B cell (primary cell): ENCODE measurements at regions not wholly inside any gene's neighbourhood (a gene's known extent, or its start where the extent isn't known, plus 50 kb on each side); places are given as distances from the start of the nearest gene placed in this dataset.

Experiments used
- ATAC-seq: fragments of 200-7000 bp; cut with Tn5 transposase; one replicate; pipeline ENCODE4 v1.10.0; 2021; ENCODE audit warnings: low read depth, mild to moderate bottlenecking, moderate number of reproducible peaks, moderate library complexity
- CTCF ChIA-PET: fragments of 350-600 bp; sonication (Branson Sonifier 250); formaldehyde crosslinking; loops from one replicate; lab custom pipeline; 2021; ENCODE audit warnings: antibody characterized with exemption, inconsistent platforms; lab: Charles Lee
- POLR2A ChIA-PET: fragments of 350-600 bp; sonication (Branson Sonifier 250); formaldehyde crosslinking; loops from one replicate; lab custom pipeline; 2021; ENCODE audit warnings: antibody characterized with exemption; lab: Charles Lee
- DNase-seq: peaks from one replicate; pipeline ENCODE4 v3.0.0; 2013
- H2AFZ ChIP-seq: 2 replicates; pipeline ENCODE4 v1.6.1; 2012; ENCODE audit warnings: mild to moderate bottlenecking, low read depth, low read length; ENCODE audit not compliant: insufficient read depth, poor library complexity, severe bottlenecking
- H3K27ac ChIP-seq, 2 donors: 1 replicate in 1 of 2; 2 replicates in 1 of 2; pipeline ENCODE4 v1.5.1; 2012 to 2013; ENCODE audit warnings: low read length in 2 of 2, mild to moderate bottlenecking in 2 of 2, moderate library complexity in 1 of 2
- H3K27me3 ChIP-seq, 4 experiments: fragments of 200-600 bp in 1 of 4; sonication (generic) in 1 of 4; replicated peaks in 1 of 4; 1 replicate in 2 of 4; 2 replicates in 2 of 4; pipeline versions ENCODE4 v1.6.1 to v1.7.0; 2013 to 2016; ENCODE audit warnings: low read length in 3 of 4, mild to moderate bottlenecking in 2 of 4, mixed read lengths in 1 of 4, moderate library complexity in 1 of 4; ENCODE audit not compliant: insufficient read depth in 4 of 4, control insufficient read depth in 3 of 4; ENCODE audit errors: control extremely low read depth in 1 of 4
- H3K36me3 ChIP-seq, 2 experiments: replicated peaks in 1 of 2; 1 replicate in 1 of 2; 2 replicates in 1 of 2; pipeline versions ENCODE4 v1.6.1 to v1.7.1; 2013; ENCODE audit warnings: low read length in 1 of 2; ENCODE audit not compliant: insufficient read depth in 2 of 2, control insufficient read depth in 1 of 2; ENCODE audit errors: control extremely low read depth in 1 of 2, extremely low read depth in 1 of 2
- H3K4me1 ChIP-seq, 2 donors: fragments of 200-600 bp in 1 of 2; sonication (generic) in 1 of 2; 1 replicate in 1 of 2; 2 replicates in 1 of 2; pipeline versions ENCODE4 v1.5.1 to v1.6.1; 2013 to 2017; ENCODE audit warnings: low read length in 2 of 2; ENCODE audit not compliant: control insufficient read depth in 2 of 2, insufficient read depth in 2 of 2
- H3K4me2 ChIP-seq: replicated peaks from 2 replicates; pipeline ENCODE3; 2012; ENCODE audit warnings: mild to moderate bottlenecking, low read depth, low read length; ENCODE audit not compliant: poor library complexity, severe bottlenecking
- H3K4me3 ChIP-seq, 5 experiments: fragments of 200-600 bp in 1 of 5; sonication (generic) in 1 of 5; 1 replicate in 3 of 5; 2 replicates in 2 of 5; pipeline versions ENCODE4 v1.5.1 to v1.7.0; 2011 to 2016; ENCODE audit warnings: low read length in 4 of 5, mild to moderate bottlenecking in 4 of 5, low read depth in 2 of 5, control low read depth in 1 of 5, moderate library complexity in 1 of 5; ENCODE audit not compliant: insufficient read depth in 1 of 5; ENCODE audit errors: control extremely low read depth in 1 of 5, extremely low read depth in 1 of 5
- H3K79me2 ChIP-seq: fragments of 200-600 bp; sonication (generic); one replicate; pipeline ENCODE4 v1.6.0; 2016; ENCODE audit warnings: low read length; ENCODE audit not compliant: control insufficient read depth, insufficient read depth
- H3K9ac ChIP-seq: fragments of 200-600 bp; sonication (generic); 2 replicates; pipeline ENCODE4 v1.6.1; 2017; ENCODE audit warnings: mild to moderate bottlenecking, low read length, moderate library complexity
- H3K9me3 ChIP-seq, 3 donors: one replicate each; pipeline versions ENCODE4 v1.6.1 to v1.7.1; 2013; ENCODE audit warnings: low read length in 2 of 3; ENCODE audit not compliant: control insufficient read depth in 2 of 3, insufficient read depth in 1 of 3; ENCODE audit errors: control extremely low read depth in 1 of 3
- H4K20me1 ChIP-seq: 2 replicates; pipeline ENCODE4 v1.6.0; 2012; ENCODE audit warnings: mild to moderate bottlenecking, low read length; ENCODE audit not compliant: insufficient read depth, control insufficient read depth, poor library complexity, severe bottlenecking
- H3K27ac Mint-ChIP-seq: one replicate; pipeline ENCODE4 v1.8.0; 2021; ENCODE audit warnings: mixed read lengths
- H3K27me3 Mint-ChIP-seq: one replicate; pipeline ENCODE4 v1.8.0; 2021; ENCODE audit warnings: mixed read lengths
- H3K4me1 Mint-ChIP-seq: one replicate; pipeline ENCODE4 v1.8.0; 2021; ENCODE audit warnings: mixed read lengths
- H3K4me3 Mint-ChIP-seq: one replicate; pipeline ENCODE4 v1.8.0; 2021; ENCODE audit warnings: mixed read lengths
- H3K9me3 Mint-ChIP-seq: one replicate; pipeline ENCODE4 v1.8.0; 2022; ENCODE audit warnings: mixed read lengths; ENCODE audit not compliant: insufficient read depth
- EZH2 ChIP-seq: IDR thresholded peaks from 2 replicates; pipeline ENCODE4 v1.6.1; 2012; ENCODE audit warnings: borderline replicate concordance, low read depth, mild to moderate bottlenecking, moderate library complexity, low read length; ENCODE audit not compliant: insufficient read depth, poor library complexity, severe bottlenecking
- WGBS: methylation state at CpG from one replicate; pipeline ENCODE4 v1.1.5; 2013; ENCODE audit warnings: missing lambda C conversion rate; ENCODE audit not compliant: insufficient coverage; 5-methylcytosine and 5-hydroxymethylcytosine counted together
- intact Hi-C: fragments of 100-400 bp; cut with micrococcal nuclease; formaldehyde crosslinking; loops from one replicate; pipeline ENCODE4 v1.10.0; 2022
- TF ChIP-seq, protein P1 (sequence below): fragments of 200-600 bp; IDR thresholded peaks from one replicate; pipeline ENCODE4 v1.8.0; 2022; ENCODE audit warnings: antibody characterized with exemption, mild to moderate bottlenecking

DNA sequence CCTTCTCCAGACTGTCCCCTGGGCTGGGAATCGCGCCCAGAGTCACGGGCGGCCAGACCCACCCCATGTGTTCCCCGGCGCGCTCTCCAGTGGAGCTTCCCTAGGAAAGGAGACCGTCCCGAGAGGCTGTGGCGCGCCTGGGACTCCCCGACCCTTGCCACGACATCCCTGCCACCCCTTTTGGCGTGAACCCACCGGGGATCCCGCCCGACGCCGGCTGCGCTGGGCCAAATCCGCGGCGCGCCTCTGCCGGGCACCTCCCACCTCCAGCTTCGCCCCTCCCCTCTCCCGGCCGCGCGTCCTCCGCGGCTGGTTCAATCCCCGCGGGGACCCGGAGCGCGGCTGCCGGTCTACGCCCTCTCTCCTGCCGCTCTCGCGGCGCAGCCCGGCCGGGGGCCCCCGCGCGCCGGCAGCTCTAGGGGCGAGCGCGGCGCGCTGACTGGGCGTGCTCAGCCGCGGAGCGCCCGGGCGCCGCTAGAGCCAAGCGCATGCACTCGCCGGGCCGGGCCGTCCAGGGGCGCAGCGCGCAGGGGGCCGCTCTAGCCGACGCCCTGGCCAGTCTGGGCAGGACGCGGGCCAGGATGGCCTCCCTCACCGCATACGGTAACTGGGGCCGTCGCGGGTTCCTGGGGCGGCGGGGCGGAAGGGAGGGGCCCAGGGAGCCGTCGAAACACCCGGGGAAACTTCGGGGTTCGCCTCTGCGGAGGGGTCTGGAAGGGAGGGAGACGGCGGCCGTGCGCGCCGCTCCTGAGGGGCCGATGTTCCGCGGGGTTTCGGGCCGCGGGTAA lies 77.4 kb upstream of the ANO4 start:
- H3K4me2 ChIP-seq = no peak overlapping the region
- no peak overlapping the region for H3K4me3 Mint-ChIP-seq
- H3K36me3 ChIP-seq = no peaks in the 10 kb centered on the region
- peaks cover 0 to 10% (median 0%) of the 10 kb centered on the region in 3 donors for H3K9me3 ChIP-seq
- POLR2A ChIA-PET = no interaction called here
- H3K27ac ChIP-seq = no peak overlapping the region
- no peaks in the 10 kb centered on the region for H3K4me1 Mint-ChIP-seq
- DNase-seq (peak; percentile 5), ATAC-seq (no peak)
- WGBS = 6% methylated on average over 100 of the region's 100 CpGs
- TF ChIP-seq EZH2 = no peak
- TF ChIP-seq, protein P1, sequence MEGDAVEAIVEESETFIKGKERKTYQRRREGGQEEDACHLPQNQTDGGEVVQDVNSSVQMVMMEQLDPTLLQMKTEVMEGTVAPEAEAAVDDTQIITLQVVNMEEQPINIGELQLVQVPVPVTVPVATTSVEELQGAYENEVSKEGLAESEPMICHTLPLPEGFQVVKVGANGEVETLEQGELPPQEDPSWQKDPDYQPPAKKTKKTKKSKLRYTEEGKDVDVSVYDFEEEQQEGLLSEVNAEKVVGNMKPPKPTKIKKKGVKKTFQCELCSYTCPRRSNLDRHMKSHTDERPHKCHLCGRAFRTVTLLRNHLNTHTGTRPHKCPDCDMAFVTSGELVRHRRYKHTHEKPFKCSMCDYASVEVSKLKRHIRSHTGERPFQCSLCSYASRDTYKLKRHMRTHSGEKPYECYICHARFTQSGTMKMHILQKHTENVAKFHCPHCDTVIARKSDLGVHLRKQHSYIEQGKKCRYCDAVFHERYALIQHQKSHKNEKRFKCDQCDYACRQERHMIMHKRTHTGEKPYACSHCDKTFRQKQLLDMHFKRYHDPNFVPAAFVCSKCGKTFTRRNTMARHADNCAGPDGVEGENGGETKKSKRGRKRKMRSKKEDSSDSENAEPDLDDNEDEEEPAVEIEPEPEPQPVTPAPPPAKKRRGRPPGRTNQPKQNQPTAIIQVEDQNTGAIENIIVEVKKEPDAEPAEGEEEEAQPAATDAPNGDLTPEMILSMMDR = no peak
- no peak overlapping the region for H2AFZ ChIP-seq
- no peaks in the 10 kb centered on the region for H4K20me1 ChIP-seq
- H3K79me2 ChIP-seq = no peaks in the 10 kb centered on the region
- no peaks in the 10 kb centered on the region for H3K4me1 ChIP-seq
- no peak overlapping the region for H3K9ac ChIP-seq
- CTCF ChIA-PET = no interaction called here
- no peak overlapping the region for H3K27ac Mint-ChIP-seq
- H3K27me3 ChIP-seq = peaks cover 0 to 25% (median 9%) of the 10 kb centered on the region in 4 experiments
- intact Hi-C loops = no loop called here
- H3K4me3 ChIP-seq = no peak overlapping the region
- H3K27me3 Mint-ChIP-seq = peaks cover 55% of the 10 kb centered on the region
- H3K9me3 Mint-ChIP-seq = no peaks in the 10 kb centered on the region

DNA sequence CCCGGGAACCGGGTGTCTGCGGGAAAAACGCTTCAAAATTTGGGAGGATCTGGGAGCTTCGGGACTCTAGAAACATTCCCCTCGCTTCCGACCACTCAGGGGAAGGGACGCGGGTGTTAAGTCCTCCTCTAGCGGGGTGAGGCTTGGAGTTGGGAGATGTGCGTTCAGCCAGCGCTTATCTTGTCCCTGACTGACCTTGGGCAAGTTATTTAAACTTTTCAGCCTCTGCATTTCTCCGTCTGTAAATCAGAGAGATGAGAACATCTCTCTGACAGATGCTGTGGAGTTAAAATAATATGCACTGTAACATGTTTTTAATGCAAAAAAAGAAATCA lies 76.9 kb upstream of the ANO4 start:
- H3K4me2 ChIP-seq = no peak overlapping the region
- WGBS = 4% methylated on average over 8 of the region's 13 CpGs
- intact Hi-C loops = no loop called here
- H3K36me3 ChIP-seq = no peaks in the 10 kb centered on the region
- CTCF ChIA-PET = no interaction called here
- POLR2A ChIA-PET = no interaction called here
- H3K9ac ChIP-seq = no peak overlapping the region
- H3K27ac Mint-ChIP-seq = no peak overlapping the region
- no peaks in the 10 kb centered on the region for H4K20me1 ChIP-seq
- DNase-seq (no peak), ATAC-seq (no peak)
- H3K9me3 ChIP-seq = peaks cover 0 to 10% (median 0%) of the 10 kb centered on the region in 3 donors
- H3K27me3 Mint-ChIP-seq = peaks cover 56% of the 10 kb centered on the region
- no peaks in the 10 kb centered on the region for H3K9me3 Mint-ChIP-seq
- H2AFZ ChIP-seq = no peak overlapping the region
- no peak overlapping the region for H3K4me3 Mint-ChIP-seq
- no peaks in the 10 kb centered on the region for H3K4me1 Mint-ChIP-seq
- TF ChIP-seq, protein P1 = no peak
- TF ChIP-seq EZH2 = no peak
- H3K4me1 ChIP-seq = no peaks in the 10 kb centered on the region
- no peaks in the 10 kb centered on the region for H3K79me2 ChIP-seq
- H3K27ac ChIP-seq = no peak overlapping the region
- H3K4me3 ChIP-seq = no peak overlapping the region
- H3K27me3 ChIP-seq = peaks cover 0 to 28% (median 9%) of the 10 kb centered on the region in 4 experiments
